Mesothelial cell of epicardium (in vitro differentiated cells): ENCODE measurements at regions not wholly inside any gene's neighbourhood (a gene's known extent, or its start where the extent isn't known, plus 50 kb on each side); places are given as distances from the start of the nearest gene placed in this dataset.

Experiments used
- DNase-seq, 2 experiments: peaks; one replicate each; pipeline ENCODE4 v3.0.0; 2021; ENCODE audit warnings: low spot score in 2 of 2; ENCODE audit not compliant: unreplicated experiment in 2 of 2
- H3K27ac Mint-ChIP-seq: 2 replicates; pipeline ENCODE4 v1.8.0; 2021; ENCODE audit warnings: mixed read lengths
- H3K27me3 Mint-ChIP-seq: 2 replicates; pipeline ENCODE4 v1.8.0; 2021; ENCODE audit warnings: low read depth, mixed read lengths
- H3K36me3 Mint-ChIP-seq: 2 replicates; pipeline ENCODE4 v1.8.0; 2021; ENCODE audit warnings: mixed read lengths
- H3K4me1 Mint-ChIP-seq: 2 replicates; pipeline ENCODE4 v1.8.0; 2021; ENCODE audit warnings: mixed read lengths
- H3K4me3 Mint-ChIP-seq: 2 replicates; pipeline ENCODE4 v1.8.0; 2021; ENCODE audit warnings: mild to moderate bottlenecking, moderate library complexity, mixed read lengths
- H3K9me3 Mint-ChIP-seq: 2 replicates; pipeline ENCODE4 v1.8.0; 2021; ENCODE audit warnings: mixed read lengths
- TF ChIP-seq, protein P1 (sequence below): fragments of 200-600 bp; sonication (generic); IDR thresholded peaks from one replicate; pipeline ENCODE4 v1.5.0; 2021; ENCODE audit warnings: antibody characterized with exemption; ENCODE audit not compliant: unreplicated experiment

GRCh38 chr5:18483451-18483850 is 849.2 kb downstream of the TAF11L14 start:
- no peaks in the 10 kb centered on the region for H3K36me3 Mint-ChIP-seq
- H3K4me1 Mint-ChIP-seq = peaks cover 16% of the 10 kb centered on the region
- H3K4me3 Mint-ChIP-seq = no peak overlapping the region
- no peaks in the 10 kb centered on the region for H3K27me3 Mint-ChIP-seq
- H3K9me3 Mint-ChIP-seq = no peaks in the 10 kb centered on the region
- DNase-seq = no peak
- H3K27ac Mint-ChIP-seq = no peak overlapping the region
- TF ChIP-seq, protein P1, sequence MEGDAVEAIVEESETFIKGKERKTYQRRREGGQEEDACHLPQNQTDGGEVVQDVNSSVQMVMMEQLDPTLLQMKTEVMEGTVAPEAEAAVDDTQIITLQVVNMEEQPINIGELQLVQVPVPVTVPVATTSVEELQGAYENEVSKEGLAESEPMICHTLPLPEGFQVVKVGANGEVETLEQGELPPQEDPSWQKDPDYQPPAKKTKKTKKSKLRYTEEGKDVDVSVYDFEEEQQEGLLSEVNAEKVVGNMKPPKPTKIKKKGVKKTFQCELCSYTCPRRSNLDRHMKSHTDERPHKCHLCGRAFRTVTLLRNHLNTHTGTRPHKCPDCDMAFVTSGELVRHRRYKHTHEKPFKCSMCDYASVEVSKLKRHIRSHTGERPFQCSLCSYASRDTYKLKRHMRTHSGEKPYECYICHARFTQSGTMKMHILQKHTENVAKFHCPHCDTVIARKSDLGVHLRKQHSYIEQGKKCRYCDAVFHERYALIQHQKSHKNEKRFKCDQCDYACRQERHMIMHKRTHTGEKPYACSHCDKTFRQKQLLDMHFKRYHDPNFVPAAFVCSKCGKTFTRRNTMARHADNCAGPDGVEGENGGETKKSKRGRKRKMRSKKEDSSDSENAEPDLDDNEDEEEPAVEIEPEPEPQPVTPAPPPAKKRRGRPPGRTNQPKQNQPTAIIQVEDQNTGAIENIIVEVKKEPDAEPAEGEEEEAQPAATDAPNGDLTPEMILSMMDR = no peak

DNA sequence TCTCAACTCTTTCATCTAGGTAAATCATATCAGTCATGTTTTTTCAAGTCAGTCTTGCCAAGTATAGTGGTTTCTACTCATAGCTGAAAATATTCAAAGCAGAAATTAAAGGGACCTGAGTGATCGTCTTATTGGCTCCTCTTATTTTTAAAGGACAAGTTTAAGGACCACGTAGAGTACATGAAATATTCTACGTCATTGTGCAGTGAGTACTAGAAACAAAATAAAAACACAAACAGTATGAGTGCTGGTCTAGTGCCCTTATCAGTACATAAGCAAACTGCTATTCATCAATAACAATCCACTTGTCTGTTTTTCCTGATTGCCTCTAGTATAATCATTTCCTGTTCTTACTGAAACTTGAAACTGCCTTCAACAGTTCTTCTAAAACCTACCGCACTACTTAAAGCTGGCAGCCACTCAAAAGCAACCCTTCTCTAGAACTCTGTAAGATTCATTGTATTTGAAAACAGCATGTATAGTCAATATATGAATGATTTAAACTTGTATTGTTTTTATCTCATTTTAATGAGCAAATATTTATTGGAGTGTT is 853.7 kb downstream of the TAF11L14 start:
- TF ChIP-seq, protein P1 = no peak
- Mint-ChIP-seq H3K9me3 (no peaks in the 10 kb centered on the region), H3K4me3 (no peak overlapping the region), H3K36me3 (no peaks in the 10 kb centered on the region), H3K27ac (peak overlapping the region; percentile 73), H3K4me1 (peaks cover 29% of the 10 kb centered on the region), H3K27me3 (no peaks in the 10 kb centered on the region)
- no peak for DNase-seq

GRCh38 chr5:18489703-18490102 is 855.4 kb downstream of the TAF11L14 start:
- Mint-ChIP-seq H3K4me3 (no peak overlapping the region), H3K27me3 (no peaks in the 10 kb centered on the region), H3K27ac (no peak overlapping the region), H3K4me1 (peaks cover 29% of the 10 kb centered on the region), H3K9me3 (peaks cover 7% of the 10 kb centered on the region), H3K36me3 (no peaks in the 10 kb centered on the region)
- TF ChIP-seq, protein P1 = no peak
- no peak for DNase-seq

GRCh38 chr5:18491349-18491748 is 857.1 kb downstream of the TAF11L14 start:
- peak overlapping the region; percentile 2 for H3K27ac Mint-ChIP-seq
- no peak overlapping the region for H3K4me3 Mint-ChIP-seq
- peaks cover 27% of the 10 kb centered on the region for H3K4me1 Mint-ChIP-seq
- H3K36me3 Mint-ChIP-seq = no peaks in the 10 kb centered on the region
- peaks cover 18% of the 10 kb centered on the region for H3K9me3 Mint-ChIP-seq
- no peaks in the 10 kb centered on the region for H3K27me3 Mint-ChIP-seq
- TF ChIP-seq, protein P1 = no peak
- no peak for DNase-seq

DNA sequence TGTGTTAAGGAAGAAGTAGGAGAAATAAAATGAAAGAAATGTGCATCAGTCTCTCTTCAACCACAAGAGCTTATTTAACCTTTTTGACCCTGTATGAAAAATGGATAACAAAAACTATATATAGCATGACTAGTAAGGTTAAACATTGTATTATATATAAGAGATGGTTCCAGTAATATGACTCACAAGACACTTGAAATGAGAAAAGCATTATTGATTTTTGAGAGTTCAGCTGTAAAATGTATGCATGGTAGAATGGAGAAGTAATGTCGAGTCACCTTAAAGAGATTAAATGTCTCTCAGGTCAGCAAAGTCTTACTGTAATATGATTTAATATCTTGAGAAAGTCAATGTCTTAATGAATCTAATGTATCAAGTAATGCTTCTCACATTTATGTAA is 860.9 kb downstream of the TAF11L14 start:
- H3K27me3 Mint-ChIP-seq = no peaks in the 10 kb centered on the region
- peaks cover 3% of the 10 kb centered on the region for H3K36me3 Mint-ChIP-seq
- peaks cover 13% of the 10 kb centered on the region for H3K4me1 Mint-ChIP-seq
- DNase-seq = no peak
- H3K27ac Mint-ChIP-seq = no peak overlapping the region
- peaks cover 30% of the 10 kb centered on the region for H3K9me3 Mint-ChIP-seq
- H3K4me3 Mint-ChIP-seq = no peak overlapping the region
- TF ChIP-seq, protein P1 = no peak

DNA sequence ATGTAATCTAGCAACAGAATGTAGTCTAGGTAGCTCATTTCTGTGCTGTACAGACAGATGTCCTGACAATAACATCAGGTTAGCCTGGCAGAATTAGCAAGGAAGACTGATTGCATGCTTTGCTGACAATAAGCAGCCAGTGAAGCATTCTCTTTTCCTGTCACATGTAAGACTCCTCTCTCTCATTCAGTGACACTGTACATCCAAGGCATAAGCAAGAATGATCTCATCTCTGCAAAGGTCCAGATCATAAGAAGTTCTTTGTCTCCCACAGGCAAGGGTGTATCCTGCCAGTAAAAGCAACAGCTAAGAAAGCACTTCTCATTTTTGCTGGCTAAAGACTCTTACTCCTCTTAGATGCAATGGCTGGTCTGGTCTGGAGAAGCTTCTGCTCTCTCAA is 861.8 kb downstream of the TAF11L14 start:
- peaks cover 30% of the 10 kb centered on the region for H3K9me3 Mint-ChIP-seq
- TF ChIP-seq, protein P1 = no peak
- peaks cover 3% of the 10 kb centered on the region for H3K36me3 Mint-ChIP-seq
- H3K27me3 Mint-ChIP-seq = no peaks in the 10 kb centered on the region
- DNase-seq = no peak
- H3K4me3 Mint-ChIP-seq = no peak overlapping the region
- no peak overlapping the region for H3K27ac Mint-ChIP-seq
- H3K4me1 Mint-ChIP-seq = peaks cover 13% of the 10 kb centered on the region
